ENCODE measurements at regions not wholly inside any gene's neighbourhood (a gene's known extent, or its start where the extent isn't known, plus 50 kb on each side); places are given as distances from the start of the nearest gene placed in this dataset.

- H3K27ac Mint-ChIP-seq (ENCODE audit: unreplicated experiment) = no peak overlapping the region
- no peak overlapping the region for H3K4me3 Mint-ChIP-seq (ENCODE audit: unreplicated experiment)
- TF ChIP-seq CTCF (IDR thresholded peaks at IDR 0.05) = no peak
- no peaks in the 10 kb centered on the region for H3K9me3 Mint-ChIP-seq (ENCODE audit: low read depth)
- H3K27me3 Mint-ChIP-seq (ENCODE audit: low read depth) = peaks cover 9% of the 10 kb centered on the region
- no peaks in the 10 kb centered on the region for H3K4me1 Mint-ChIP-seq (ENCODE audit: low read depth)
- DNase-seq (ENCODE audit: low spot score) = no peak
- H3K36me3 Mint-ChIP-seq (ENCODE audit: low read depth) = no peaks in the 10 kb centered on the region
Observed at GRCh38 chr2:147779440-147779839, 65.4 kb upstream of the ACVR2A start.

GRCh38 chr2:147777394-147777793, 67.4 kb upstream of the ACVR2A start:
- Mint-ChIP-seq H3K27ac (ENCODE audit: unreplicated experiment) (no peak overlapping the region), H3K4me3 (ENCODE audit: unreplicated experiment) (no peak overlapping the region), H3K9me3 (ENCODE audit: low read depth) (no peaks in the 10 kb centered on the region), H3K27me3 (ENCODE audit: low read depth) (peaks cover 7% of the 10 kb centered on the region), H3K36me3 (ENCODE audit: low read depth) (no peaks in the 10 kb centered on the region), H3K4me1 (ENCODE audit: low read depth) (no peaks in the 10 kb centered on the region)
- no peak for DNase-seq (ENCODE audit: low spot score)
- TF ChIP-seq CTCF (IDR thresholded peaks at IDR 0.05) = no peak

GRCh38 chr2:147774805-147775204, 70.0 kb upstream of the ACVR2A start:
- DNase-seq (ENCODE audit: low spot score) = no peak
- Mint-ChIP-seq H3K4me1 (ENCODE audit: low read depth) (no peaks in the 10 kb centered on the region), H3K27ac (ENCODE audit: unreplicated experiment) (no peak overlapping the region), H3K27me3 (ENCODE audit: low read depth) (peaks cover 7% of the 10 kb centered on the region), H3K36me3 (ENCODE audit: low read depth) (no peaks in the 10 kb centered on the region), H3K4me3 (ENCODE audit: unreplicated experiment) (no peak overlapping the region), H3K9me3 (ENCODE audit: low read depth) (peaks cover 2% of the 10 kb centered on the region)
- no peak for TF ChIP-seq CTCF (IDR thresholded peaks at IDR 0.05)

- H3K36me3 Mint-ChIP-seq (ENCODE audit: low read depth) = peaks cover under 1% of the 10 kb centered on the region
- H3K27me3 Mint-ChIP-seq (ENCODE audit: low read depth) = peaks cover 9% of the 10 kb centered on the region
Observed at GRCh38 chr2:147773479-147773878, 71.3 kb upstream of the ACVR2A start.

GRCh38 chr2:147772781-147773180, 72.0 kb upstream of the ACVR2A start:
- no peak for TF ChIP-seq CTCF (IDR thresholded peaks at IDR 0.05)
- H3K36me3 Mint-ChIP-seq (ENCODE audit: low read depth) = peaks cover 4% of the 10 kb centered on the region
- H3K4me3 Mint-ChIP-seq (ENCODE audit: unreplicated experiment) = no peak overlapping the region
- no peaks in the 10 kb centered on the region for H3K4me1 Mint-ChIP-seq (ENCODE audit: low read depth)
- peaks cover 7% of the 10 kb centered on the region for H3K9me3 Mint-ChIP-seq (ENCODE audit: low read depth)
- peaks cover 9% of the 10 kb centered on the region for H3K27me3 Mint-ChIP-seq (ENCODE audit: low read depth)
- DNase-seq (ENCODE audit: low spot score) = no peak
- no peak overlapping the region for H3K27ac Mint-ChIP-seq (ENCODE audit: unreplicated experiment)

More at GRCh38 chr2:147773479-147773878, 71.3 kb upstream of the ACVR2A start:
- no peak overlapping the region for H3K4me3 Mint-ChIP-seq (ENCODE audit: unreplicated experiment)
- H3K27ac Mint-ChIP-seq (ENCODE audit: unreplicated experiment) = no peak overlapping the region
- no peak for TF ChIP-seq CTCF (IDR thresholded peaks at IDR 0.05)
- no peak for DNase-seq (ENCODE audit: low spot score)
- peaks cover 4% of the 10 kb centered on the region for H3K9me3 Mint-ChIP-seq (ENCODE audit: low read depth)
- H3K4me1 Mint-ChIP-seq (ENCODE audit: low read depth) = no peaks in the 10 kb centered on the region
